ENCODE measurements at regions not wholly inside any gene's neighbourhood (a gene's known extent, or its start where the extent isn't known, plus 50 kb on each side); places are given as distances from the start of the nearest gene placed in this dataset.

GRCh38 chr6:164419099-164419498, 890.3 kb downstream of the C6orf118 start:
- Mint-ChIP-seq H3K27ac (no peak overlapping the region), H3K4me3 (no peak overlapping the region), H3K36me3 (ENCODE audit: low read depth) (no peaks in the 10 kb centered on the region), H3K27me3 (no peaks in the 10 kb centered on the region), H3K4me1 (no peaks in the 10 kb centered on the region), H3K9me3 (peaks cover 16% of the 10 kb centered on the region)
- no peak for DNase-seq
- intact Hi-C loops (cut with micrococcal nuclease), result no loop called here

- no peak overlapping the region for H3K4me3 Mint-ChIP-seq
- H3K27ac Mint-ChIP-seq, result no peak overlapping the region
- no peaks in the 10 kb centered on the region for H3K27me3 Mint-ChIP-seq
- no peaks in the 10 kb centered on the region for H3K4me1 Mint-ChIP-seq
- no peak for DNase-seq
- H3K36me3 Mint-ChIP-seq (ENCODE audit: low read depth), result no peaks in the 10 kb centered on the region
- intact Hi-C loops (cut with micrococcal nuclease), result no loop called here
- peaks cover 10% of the 10 kb centered on the region for H3K9me3 Mint-ChIP-seq
Measured at GRCh38 chr6:164418262-164418588, 891.2 kb downstream of the C6orf118 start.

- peaks cover 10% of the 10 kb centered on the region for H3K9me3 Mint-ChIP-seq
- no peaks in the 10 kb centered on the region for H3K36me3 Mint-ChIP-seq (ENCODE audit: low read depth)
- H3K4me1 Mint-ChIP-seq, result no peaks in the 10 kb centered on the region
- no peak overlapping the region for H3K27ac Mint-ChIP-seq
- H3K27me3 Mint-ChIP-seq, result no peaks in the 10 kb centered on the region
- no peak overlapping the region for H3K4me3 Mint-ChIP-seq
- intact Hi-C loops (cut with micrococcal nuclease), result no loop called here
- DNase-seq, result no peak
Measured at GRCh38 chr6:164417537-164418261, 891.7 kb downstream of the C6orf118 start.

- H3K27ac Mint-ChIP-seq, result no peak overlapping the region
- no peak for DNase-seq
- H3K36me3 Mint-ChIP-seq (ENCODE audit: low read depth), result no peaks in the 10 kb centered on the region
- H3K9me3 Mint-ChIP-seq, result peaks cover 6% of the 10 kb centered on the region
- H3K4me3 Mint-ChIP-seq, result no peak overlapping the region
- intact Hi-C loops (cut with micrococcal nuclease), result no loop called here
- H3K27me3 Mint-ChIP-seq, result no peaks in the 10 kb centered on the region
- no peaks in the 10 kb centered on the region for H3K4me1 Mint-ChIP-seq
Measured at GRCh38 chr6:164415832-164416563, 893.4 kb downstream of the C6orf118 start.

GRCh38 chr6:164414695-164415094, 894.7 kb downstream of the C6orf118 start:
- no peak for DNase-seq
- no peaks in the 10 kb centered on the region for H3K4me1 Mint-ChIP-seq
- H3K4me3 Mint-ChIP-seq, result no peak overlapping the region
- H3K9me3 Mint-ChIP-seq, result no peaks in the 10 kb centered on the region
- intact Hi-C loops (cut with micrococcal nuclease), result no loop called here
- H3K36me3 Mint-ChIP-seq (ENCODE audit: low read depth), result no peaks in the 10 kb centered on the region
- H3K27ac Mint-ChIP-seq, result no peak overlapping the region
- H3K27me3 Mint-ChIP-seq, result no peaks in the 10 kb centered on the region

GRCh38 chr6:164412566-164412965, 896.8 kb downstream of the C6orf118 start:
- Mint-ChIP-seq H3K4me3 (no peak overlapping the region), H3K27me3 (no peaks in the 10 kb centered on the region), H3K4me1 (no peaks in the 10 kb centered on the region), H3K9me3 (no peaks in the 10 kb centered on the region), H3K36me3 (ENCODE audit: low read depth) (no peaks in the 10 kb centered on the region), H3K27ac (no peak overlapping the region)
- DNase-seq, result no peak
- intact Hi-C loops (cut with micrococcal nuclease), result no loop called here

GRCh38 chr6:164410017-164410416, 899.4 kb downstream of the C6orf118 start:
- no peak for DNase-seq
- H3K36me3 Mint-ChIP-seq (ENCODE audit: low read depth), result no peaks in the 10 kb centered on the region
- H3K27me3 Mint-ChIP-seq, result no peaks in the 10 kb centered on the region
- no peak overlapping the region for H3K27ac Mint-ChIP-seq
- H3K9me3 Mint-ChIP-seq, result no peaks in the 10 kb centered on the region
- no peak overlapping the region for H3K4me3 Mint-ChIP-seq
- H3K4me1 Mint-ChIP-seq, result no peaks in the 10 kb centered on the region
- intact Hi-C loops (cut with micrococcal nuclease), result no loop called here

GRCh38 chr6:164409309-164410009, 899.9 kb downstream of the C6orf118 start:
- DNase-seq, result no peak
- intact Hi-C loops (cut with micrococcal nuclease), result no loop called here
- Mint-ChIP-seq H3K9me3 (no peaks in the 10 kb centered on the region), H3K4me3 (no peak overlapping the region), H3K4me1 (no peaks in the 10 kb centered on the region), H3K27ac (no peak overlapping the region), H3K36me3 (ENCODE audit: low read depth) (no peaks in the 10 kb centered on the region), H3K27me3 (no peaks in the 10 kb centered on the region)

GRCh38 chr6:164408868-164409267, 900.5 kb downstream of the C6orf118 start:
- H3K27me3 Mint-ChIP-seq, result no peaks in the 10 kb centered on the region

GRCh38 chr6:164404812-164405488, 904.5 kb downstream of the C6orf118 start:
- Mint-ChIP-seq H3K27me3 (no peaks in the 10 kb centered on the region), H3K9me3 (no peaks in the 10 kb centered on the region), H3K4me3 (no peak overlapping the region), H3K27ac (no peak overlapping the region), H3K36me3 (ENCODE audit: low read depth) (no peaks in the 10 kb centered on the region), H3K4me1 (no peaks in the 10 kb centered on the region)
- no peak for DNase-seq
- intact Hi-C loops (cut with micrococcal nuclease), result no loop called here

More at GRCh38 chr6:164408868-164409267, 900.5 kb downstream of the C6orf118 start:
- no peak overlapping the region for H3K27ac Mint-ChIP-seq
- no peak for DNase-seq
- no peak overlapping the region for H3K4me3 Mint-ChIP-seq
- no peaks in the 10 kb centered on the region for H3K36me3 Mint-ChIP-seq (ENCODE audit: low read depth)
- intact Hi-C loops (cut with micrococcal nuclease), result no loop called here
- no peaks in the 10 kb centered on the region for H3K4me1 Mint-ChIP-seq
- H3K9me3 Mint-ChIP-seq, result no peaks in the 10 kb centered on the region

GRCh38 chr6:164401871-164402270, 907.5 kb downstream of the C6orf118 start:
- DNase-seq, result no peak
- no peaks in the 10 kb centered on the region for H3K36me3 Mint-ChIP-seq (ENCODE audit: low read depth)
- H3K27ac Mint-ChIP-seq, result no peak overlapping the region
- H3K4me1 Mint-ChIP-seq, result no peaks in the 10 kb centered on the region
- no peaks in the 10 kb centered on the region for H3K9me3 Mint-ChIP-seq
- H3K4me3 Mint-ChIP-seq, result no peak overlapping the region
- H3K27me3 Mint-ChIP-seq, result no peaks in the 10 kb centered on the region
- intact Hi-C loops (cut with micrococcal nuclease), result no loop called here

- H3K9me3 Mint-ChIP-seq, result peaks cover 5% of the 10 kb centered on the region
- intact Hi-C loops (cut with micrococcal nuclease), result no loop called here
- no peaks in the 10 kb centered on the region for H3K27me3 Mint-ChIP-seq
- DNase-seq, result no peak
- H3K4me3 Mint-ChIP-seq, result no peak overlapping the region
- no peaks in the 10 kb centered on the region for H3K36me3 Mint-ChIP-seq (ENCODE audit: low read depth)
- no peaks in the 10 kb centered on the region for H3K4me1 Mint-ChIP-seq
- no peak overlapping the region for H3K27ac Mint-ChIP-seq
Measured at GRCh38 chr6:164398647-164399046, 910.8 kb downstream of the C6orf118 start.

GRCh38 chr6:164396071-164397047, 913.0 kb downstream of the C6orf118 start:
- Mint-ChIP-seq H3K4me3 (no peak overlapping the region), H3K4me1 (no peaks in the 10 kb centered on the region), H3K36me3 (ENCODE audit: low read depth) (no peaks in the 10 kb centered on the region), H3K9me3 (peaks cover 5% of the 10 kb centered on the region), H3K27ac (no peak overlapping the region), H3K27me3 (no peaks in the 10 kb centered on the region)
- no peak for DNase-seq
- intact Hi-C loops (cut with micrococcal nuclease), result no loop called here
